ENCODE measurements at regions not wholly inside any gene's neighbourhood (a gene's known extent, or its start where the extent isn't known, plus 50 kb on each side); places are given as distances from the start of the nearest gene placed in this dataset.
"Not testable (repeated sequence)": the region's sequence is repeated elsewhere in the genome, so short reads cannot be mapped to it uniquely, and the experiment has no call there.

DNA sequence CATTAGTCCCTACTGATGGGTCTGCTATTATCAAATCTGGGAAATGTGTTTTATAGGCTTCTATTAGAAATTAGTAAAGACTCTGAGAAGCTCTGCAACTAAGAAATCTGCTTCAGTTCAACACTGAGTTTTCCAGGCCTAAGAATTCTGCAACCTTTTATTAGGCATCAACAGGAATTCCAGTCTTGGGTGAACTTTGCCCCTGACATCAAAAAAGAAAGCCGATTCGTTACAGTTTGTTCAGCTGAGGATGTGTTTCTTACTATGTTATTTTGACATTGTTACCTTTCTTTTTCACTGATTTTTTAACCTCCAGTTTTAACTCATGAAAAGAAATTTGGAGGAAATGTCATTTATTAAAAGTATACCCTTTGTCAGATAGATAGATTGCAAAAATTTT, 131.5 kb upstream of the KCNH8 start:
- DNase-seq, result no peak
- TF ChIP-seq POLR2A (IDR thresholded peaks at IDR 0.05; ENCODE audit: low read length) (no peak), GATA1 (IDR thresholded peaks at IDR 0.05; ENCODE audit: low read depth, low read length) (no peak)

DNA sequence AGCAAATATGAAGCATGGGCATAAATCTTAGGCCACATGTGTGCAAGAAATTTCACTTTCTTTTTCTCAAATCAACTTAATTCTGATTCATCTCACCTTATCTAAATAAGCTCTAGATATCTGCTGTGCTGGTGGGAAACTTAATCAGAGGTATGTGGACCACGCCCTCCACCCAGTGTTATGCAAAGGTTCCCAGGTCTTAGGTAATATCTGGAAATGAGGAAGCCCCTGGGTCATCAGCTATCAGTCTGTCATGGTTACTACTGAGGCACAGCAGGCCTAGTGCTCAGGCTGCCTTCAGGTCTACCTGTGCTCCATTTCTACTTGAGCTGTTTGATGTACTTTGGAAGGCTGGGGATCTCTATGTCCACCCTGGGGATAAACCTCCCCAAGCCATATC, 134.4 kb upstream of the KCNH8 start:
- no peak for TF ChIP-seq GATA1 (IDR thresholded peaks at IDR 0.05; ENCODE audit: low read depth, low read length)
- no peak for TF ChIP-seq POLR2A (IDR thresholded peaks at IDR 0.05; ENCODE audit: low read length)
- no peak for DNase-seq

DNA sequence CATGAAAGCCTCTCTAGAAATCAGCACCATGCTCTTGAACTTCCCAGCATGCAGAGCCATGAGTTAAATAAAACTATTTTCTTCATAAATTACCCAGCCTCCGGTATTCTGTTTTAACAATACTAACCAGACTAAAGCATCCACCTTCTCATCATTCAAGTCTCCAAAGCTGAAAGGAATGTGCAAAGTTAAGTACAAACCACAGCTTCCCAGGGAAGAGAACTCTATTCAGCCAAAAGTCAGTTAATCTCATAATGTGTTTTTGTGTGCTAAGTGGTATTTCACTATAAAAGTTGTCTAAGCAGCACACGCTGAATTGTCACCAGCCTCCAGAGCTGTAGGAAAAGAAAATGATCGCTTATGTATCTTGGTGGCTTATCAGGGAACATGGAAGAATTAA, 135.5 kb upstream of the KCNH8 start:
- no peak for DNase-seq
- TF ChIP-seq GATA1 (IDR thresholded peaks at IDR 0.05; ENCODE audit: low read depth, low read length) (no peak), POLR2A (IDR thresholded peaks at IDR 0.05; ENCODE audit: low read length) (no peak)

DNA sequence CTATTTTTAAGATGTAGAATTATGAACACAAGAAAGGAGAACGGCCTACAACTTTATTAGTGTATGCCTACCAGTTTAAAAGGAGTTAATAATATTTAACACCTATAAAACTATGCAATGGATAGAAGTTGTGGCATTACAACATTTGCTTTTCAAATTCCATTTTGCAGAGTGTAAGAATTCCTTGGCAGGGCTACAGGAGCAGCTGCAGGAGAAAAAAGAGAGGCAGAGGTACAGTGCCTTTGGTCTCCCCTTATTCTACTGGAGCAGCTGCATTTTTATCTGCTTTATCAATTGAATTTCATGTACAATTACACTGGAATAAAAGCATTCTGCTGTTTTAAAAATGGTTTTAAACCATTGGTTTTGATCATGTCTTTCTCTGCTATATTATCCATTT, 145.7 kb upstream of the KCNH8 start:
- TF ChIP-seq GATA1 (IDR thresholded peaks at IDR 0.05; ENCODE audit: low read depth, low read length) (no peak), POLR2A (IDR thresholded peaks at IDR 0.05; ENCODE audit: low read length) (no peak)
- DNase-seq, result no peak

DNA sequence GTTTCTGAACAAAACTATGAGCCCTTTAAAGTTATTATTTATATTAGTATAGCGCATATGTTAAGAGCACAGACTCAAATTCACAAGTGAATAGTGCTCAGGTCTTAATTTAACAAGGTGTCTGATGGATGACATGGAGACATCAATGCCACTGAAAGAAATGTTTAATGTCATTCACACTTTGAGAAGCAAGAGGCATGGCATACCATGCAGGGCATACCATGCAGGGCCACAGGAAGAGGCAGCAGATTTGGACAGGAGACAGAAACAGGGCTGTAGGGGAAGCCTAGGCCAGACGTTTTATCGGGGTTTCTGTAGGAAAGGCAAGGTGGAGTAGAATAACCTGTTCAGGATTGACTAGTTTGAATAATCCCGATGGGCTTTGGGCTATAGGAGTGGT, 150.2 kb upstream of the KCNH8 start:
- TF ChIP-seq POLR2A (IDR thresholded peaks at IDR 0.05; ENCODE audit: low read length) (no peak), GATA1 (IDR thresholded peaks at IDR 0.05; ENCODE audit: low read depth, low read length) (no peak)
- no peak for DNase-seq

DNA sequence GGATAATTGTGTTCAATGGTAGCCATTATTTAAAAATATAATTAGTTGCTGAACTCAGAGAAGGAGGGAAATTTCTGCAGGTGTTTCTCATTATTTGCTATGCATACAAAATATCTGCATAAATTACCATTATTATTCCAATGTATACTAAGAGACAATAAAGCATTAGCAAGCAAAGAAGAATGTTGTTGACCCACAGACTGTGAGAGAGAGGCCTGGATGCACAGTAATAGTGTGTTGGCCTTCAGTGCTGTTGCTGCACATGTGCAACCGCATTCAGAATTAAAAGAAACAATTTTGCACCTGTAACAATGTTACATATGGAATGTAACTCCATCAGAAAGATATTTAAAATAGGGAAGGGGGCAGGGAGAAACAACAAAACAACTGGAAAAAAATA, 155.6 kb upstream of the KCNH8 start:
- no peak for DNase-seq
- no peak for TF ChIP-seq POLR2A (IDR thresholded peaks at IDR 0.05; ENCODE audit: low read length)

DNA sequence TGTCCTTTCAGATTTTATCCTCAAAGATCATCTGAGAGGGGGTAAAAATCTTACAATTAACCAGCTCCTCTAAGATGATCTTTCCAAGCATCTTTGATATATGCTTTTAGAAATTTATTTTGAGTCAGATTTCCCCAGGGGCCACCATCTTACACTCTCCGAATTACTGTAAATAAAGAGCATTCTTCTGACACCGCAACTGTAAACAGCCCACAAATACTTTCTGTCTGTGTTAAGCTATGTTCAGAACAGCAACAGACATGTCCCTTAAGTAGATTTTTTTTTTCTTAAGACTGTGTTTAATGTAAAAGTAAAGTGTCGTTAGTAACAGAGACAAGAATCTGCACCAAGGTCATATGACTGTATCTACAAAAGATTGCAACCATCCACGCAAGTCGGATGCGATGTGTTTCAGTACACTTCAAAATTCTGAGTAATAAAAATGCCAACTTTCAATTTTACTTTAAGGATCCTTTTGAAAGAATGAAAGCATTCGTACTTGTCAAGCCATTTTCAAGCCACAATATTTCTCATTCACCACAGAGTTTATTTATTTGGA, 159.0 kb upstream of the KCNH8 start:
- no peak for TF ChIP-seq GATA1 (IDR thresholded peaks at IDR 0.05; ENCODE audit: low read depth, low read length)
- no peak for TF ChIP-seq POLR2A (IDR thresholded peaks at IDR 0.05; ENCODE audit: low read length)
- DNase-seq, result no peak

DNA sequence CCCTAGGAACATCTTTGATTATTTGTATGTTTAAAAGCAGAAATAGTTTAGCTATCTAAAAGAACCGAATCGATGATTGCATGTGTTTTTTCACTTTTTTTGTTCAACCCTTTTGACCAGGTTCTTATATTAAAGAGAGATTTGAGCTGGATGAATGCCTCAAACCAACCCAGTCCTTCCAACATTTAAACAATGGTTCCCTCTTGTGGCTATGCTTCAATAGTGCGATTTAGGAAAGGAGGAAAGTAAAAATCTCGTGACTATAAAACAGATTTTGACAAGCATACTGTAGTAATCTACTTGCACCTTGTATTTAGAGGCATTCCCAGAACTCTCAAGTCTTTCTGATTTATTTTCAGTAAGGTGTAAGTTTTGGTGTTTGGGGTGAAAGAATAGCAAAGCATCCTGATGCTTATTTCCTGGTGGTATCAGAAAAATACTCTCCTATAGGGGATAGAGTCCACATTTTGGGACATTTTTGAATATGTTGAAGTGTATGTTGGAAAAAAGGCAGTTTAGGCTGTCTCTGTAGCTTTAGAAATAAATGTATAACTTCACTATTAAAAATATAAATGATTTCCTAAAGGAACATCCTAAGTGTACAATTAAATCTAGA, 159.6 kb upstream of the KCNH8 start:
- peak in 1 of 2 experiments; percentile 5 for DNase-seq
- no peak for TF ChIP-seq POLR2A (IDR thresholded peaks at IDR 0.05; ENCODE audit: low read length)
- no peak for TF ChIP-seq GATA1 (IDR thresholded peaks at IDR 0.05; ENCODE audit: low read depth, low read length)

DNA sequence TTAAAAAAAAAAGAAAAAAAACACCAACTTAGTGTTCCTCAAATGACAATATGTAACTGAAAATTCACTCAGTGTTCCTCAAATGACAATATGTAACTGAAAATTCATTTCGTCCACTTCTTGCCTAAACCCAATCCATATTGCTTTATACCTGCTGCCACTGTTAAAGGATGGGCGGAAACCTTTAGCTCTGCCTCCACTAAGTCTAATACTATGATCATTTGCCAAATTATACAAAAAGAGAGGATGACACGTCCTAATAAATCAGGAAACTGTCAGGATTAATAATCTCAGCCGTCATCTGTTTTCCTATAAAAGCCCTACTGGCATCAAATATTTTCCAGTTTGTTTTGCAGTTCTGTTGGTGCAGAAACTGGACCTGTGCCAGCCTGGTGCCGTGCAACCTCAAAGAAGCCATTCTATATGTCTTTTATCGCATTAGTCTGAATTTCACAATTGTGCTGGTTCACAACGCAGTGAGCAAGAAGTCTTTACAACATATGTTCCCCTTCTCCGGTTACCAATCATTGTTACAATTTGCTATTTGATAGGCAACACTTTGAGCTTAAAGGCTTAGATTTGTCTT, 160.4 kb upstream of the KCNH8 start:
- DNase-seq, result no peak
- no peak for TF ChIP-seq POLR2A (IDR thresholded peaks at IDR 0.05; ENCODE audit: low read length)
- TF ChIP-seq GATA1 (IDR thresholded peaks at IDR 0.05; ENCODE audit: low read depth, low read length), result no peak

DNA sequence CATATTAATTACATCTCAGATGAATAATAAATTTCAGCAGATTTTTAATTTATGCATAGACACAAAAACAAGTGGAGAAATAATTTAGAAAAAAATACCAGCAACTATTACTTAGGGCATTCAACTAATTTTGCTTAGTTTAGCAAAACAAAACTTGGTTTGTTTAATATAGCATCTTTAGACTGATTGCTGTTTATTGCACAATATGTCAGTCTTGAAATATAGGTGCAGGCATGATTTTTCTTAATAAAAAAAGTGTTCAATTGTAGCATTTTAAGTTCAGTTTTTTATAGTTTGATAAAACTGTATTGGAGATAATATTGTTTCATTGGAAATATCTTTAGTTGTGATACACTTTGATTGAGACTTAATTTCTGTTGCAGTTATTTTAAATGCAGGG, 161.2 kb upstream of the KCNH8 start:
- DNase-seq, result no peak
- no peak for TF ChIP-seq GATA1 (IDR thresholded peaks at IDR 0.05; ENCODE audit: low read depth, low read length)
- TF ChIP-seq POLR2A (IDR thresholded peaks at IDR 0.05; ENCODE audit: low read length), result no peak

DNA sequence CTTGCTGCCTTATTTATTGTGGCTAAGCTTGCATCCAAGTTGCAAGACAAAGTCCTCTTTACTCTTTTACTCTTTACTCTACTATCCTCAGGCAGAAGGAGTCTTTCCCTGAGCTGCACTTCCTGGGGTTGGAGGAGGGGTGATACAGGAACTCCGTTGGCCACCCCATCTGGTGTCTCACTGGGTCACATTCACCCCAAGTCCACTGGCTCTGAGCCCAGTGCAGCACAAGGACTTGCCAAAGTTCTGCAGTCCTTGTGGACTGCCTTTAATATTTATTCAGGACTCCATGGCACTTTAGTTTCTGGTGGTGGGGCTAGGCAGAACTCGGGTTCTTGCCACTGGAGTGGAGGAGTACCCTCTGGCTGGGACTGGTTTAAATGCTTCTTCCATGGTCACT, 165.4 kb upstream of the KCNH8 start:
- no peak for TF ChIP-seq GATA1 (IDR thresholded peaks at IDR 0.05; ENCODE audit: low read depth, low read length)
- TF ChIP-seq POLR2A (IDR thresholded peaks at IDR 0.05; ENCODE audit: low read length), result no peak

DNA sequence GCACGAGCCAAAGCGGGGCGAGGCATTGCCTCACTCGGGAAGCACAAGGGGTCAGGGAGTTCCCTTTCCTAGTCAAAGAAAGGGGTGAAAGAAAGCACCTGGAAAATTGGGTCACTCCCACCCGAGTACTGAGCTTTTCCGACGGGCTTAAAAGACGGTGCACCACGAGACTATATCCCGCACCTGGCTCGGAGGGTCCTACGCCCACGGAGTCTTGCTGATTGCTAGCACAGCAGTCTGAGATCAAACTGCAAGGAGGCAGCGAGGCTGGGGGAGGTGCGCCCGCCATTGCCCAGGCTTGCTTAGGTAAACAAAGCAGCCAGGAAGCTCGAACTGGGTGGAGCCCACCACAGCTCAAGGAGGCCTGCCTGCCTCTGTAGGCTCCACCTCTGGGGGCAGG, 172.2 kb upstream of the KCNH8 start:
- not testable (repeated sequence) for DNase-seq

More for the DNA sequence above, 165.4 kb upstream of the KCNH8 start:
- no peak for DNase-seq

DNA sequence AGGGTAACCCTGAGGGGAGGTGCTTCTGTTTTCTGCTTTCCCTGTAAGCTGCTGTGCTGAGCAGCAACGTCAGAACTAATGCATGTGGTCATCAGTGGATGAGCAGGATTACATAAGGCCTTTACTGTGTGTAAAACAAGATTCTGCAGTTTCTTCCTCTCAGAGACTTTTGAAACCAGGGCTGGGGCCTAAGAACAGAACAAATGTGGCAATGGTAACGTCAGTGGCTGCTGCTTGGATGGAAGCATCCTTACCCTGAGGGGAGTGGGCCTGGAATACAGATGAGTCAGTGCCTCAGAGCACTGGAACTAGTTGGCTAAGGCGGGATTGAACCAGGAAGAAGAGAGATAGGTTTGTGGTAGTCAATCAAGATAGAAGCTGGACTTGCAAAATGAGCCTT, 180.2 kb upstream of the KCNH8 start:
- TF ChIP-seq GATA1 (IDR thresholded peaks at IDR 0.05; ENCODE audit: low read depth, low read length) (no peak), POLR2A (IDR thresholded peaks at IDR 0.05; ENCODE audit: low read length) (no peak)
- DNase-seq, result no peak

DNA sequence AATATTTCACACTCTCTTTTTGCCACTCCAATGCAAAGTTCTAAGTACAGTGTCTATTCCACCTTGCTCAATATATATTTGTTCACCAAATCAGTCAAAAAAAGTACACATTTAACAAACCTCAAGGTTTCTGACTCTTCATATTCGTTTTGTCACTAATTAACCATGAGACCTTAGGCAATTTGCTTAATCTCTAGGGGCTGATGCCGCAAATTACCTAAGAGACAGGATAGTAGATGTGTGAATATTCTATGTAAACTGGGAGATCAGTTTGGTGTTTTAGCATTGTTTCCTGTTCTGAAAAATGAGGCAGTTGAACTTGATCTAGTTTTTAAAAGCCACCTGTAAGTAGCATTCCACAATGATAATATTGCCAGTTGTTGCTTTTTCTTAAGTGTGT, 182.5 kb upstream of the KCNH8 start:
- TF ChIP-seq GATA1 (IDR thresholded peaks at IDR 0.05; ENCODE audit: low read depth, low read length) (no peak), POLR2A (IDR thresholded peaks at IDR 0.05; ENCODE audit: low read length) (no peak)
- DNase-seq, result no peak

DNA sequence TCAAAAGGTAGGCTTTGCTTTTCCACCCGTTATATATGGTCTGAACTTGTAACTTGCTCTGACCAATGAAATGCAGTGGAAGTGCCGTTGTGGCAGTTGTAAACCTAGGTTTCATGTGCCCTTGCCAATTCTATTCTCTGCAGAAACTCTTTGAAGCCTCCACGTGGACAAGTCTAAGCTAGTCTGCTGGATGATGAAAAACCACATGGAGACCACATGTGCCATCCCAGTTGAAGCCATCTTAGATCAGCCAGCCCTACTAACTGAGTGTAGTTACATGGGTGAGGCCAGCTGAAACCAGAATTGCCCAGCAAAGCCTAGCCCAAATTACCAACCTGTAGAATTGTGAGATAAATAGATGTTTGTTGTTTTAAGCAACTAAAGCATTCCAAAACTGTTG, 183.7 kb upstream of the KCNH8 start:
- no peak for DNase-seq
- no peak for TF ChIP-seq POLR2A (IDR thresholded peaks at IDR 0.05; ENCODE audit: low read length)
- TF ChIP-seq GATA1 (IDR thresholded peaks at IDR 0.05; ENCODE audit: low read depth, low read length), result no peak

Measured in erythroblast (primary cell).